NCI-H524 treated with DMSO at 0.1 percent for 48 hours (cell line): ENCODE measurements at regions not wholly inside any gene's neighbourhood (a gene's known extent, or its start where the extent isn't known, plus 50 kb on each side); places are given as distances from the start of the nearest gene placed in this dataset.
"Not testable (repeated sequence)": the region's sequence is repeated elsewhere in the genome, so short reads cannot be mapped to it uniquely, and the experiment has no call there.

Experiments
- DNase-seq: peaks from one replicate; lab custom pipeline; 2025; lab: John Stamatoyannopoulos, UW

DNA sequence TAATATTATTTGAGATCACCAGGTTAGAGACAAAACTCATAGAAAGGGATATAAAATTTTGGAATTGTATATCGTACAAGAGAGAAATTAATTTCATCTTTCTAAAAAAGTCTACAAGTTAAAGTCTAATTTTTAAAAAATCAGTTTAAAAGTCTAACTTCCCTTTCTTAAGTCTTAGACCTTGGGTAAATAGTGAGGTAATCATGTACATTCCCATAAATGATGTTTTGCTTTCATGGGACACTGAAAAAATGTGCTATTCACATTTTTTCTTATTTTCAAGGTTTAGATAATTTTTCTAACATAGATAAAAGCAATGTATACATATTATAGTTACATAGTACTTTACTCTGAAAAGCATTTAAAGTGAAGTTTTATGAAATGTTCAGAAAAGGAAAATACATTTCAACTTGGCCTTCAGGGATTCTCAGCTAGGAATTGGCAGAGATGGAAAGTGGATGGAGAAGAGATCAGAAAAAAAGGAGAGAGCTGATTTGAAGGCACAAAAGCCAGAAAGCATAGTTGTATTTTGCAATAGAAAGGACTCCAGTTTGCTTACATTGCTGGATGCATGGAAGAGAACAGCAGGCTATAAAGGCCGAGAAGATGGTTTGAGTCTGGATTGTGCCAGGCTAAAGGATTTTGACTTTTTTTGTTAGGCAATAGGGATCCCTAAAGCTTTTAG is 194.0 kb downstream of the CASP12 start:
- DNase-seq, result no peak

DNA sequence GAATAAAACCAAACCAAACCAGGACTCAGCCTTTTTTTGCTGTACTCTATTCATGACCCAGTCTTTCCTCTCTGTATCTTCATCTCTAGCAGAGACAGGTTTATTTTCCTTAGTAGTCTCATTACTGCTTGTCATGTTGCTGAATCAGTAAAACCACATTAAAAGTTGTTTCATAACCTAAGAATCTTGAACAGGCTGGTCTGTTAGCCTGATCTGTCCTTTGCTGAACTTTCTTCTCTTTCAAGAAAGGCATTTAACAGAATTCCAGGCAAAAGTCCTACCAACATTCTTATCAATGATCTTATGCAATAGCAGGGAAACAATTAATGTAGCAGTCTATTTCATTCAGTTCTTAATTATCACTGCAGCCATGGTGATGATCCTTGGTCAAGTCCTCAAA is 197.7 kb downstream of the CASP12 start:
- no peak for DNase-seq

DNA sequence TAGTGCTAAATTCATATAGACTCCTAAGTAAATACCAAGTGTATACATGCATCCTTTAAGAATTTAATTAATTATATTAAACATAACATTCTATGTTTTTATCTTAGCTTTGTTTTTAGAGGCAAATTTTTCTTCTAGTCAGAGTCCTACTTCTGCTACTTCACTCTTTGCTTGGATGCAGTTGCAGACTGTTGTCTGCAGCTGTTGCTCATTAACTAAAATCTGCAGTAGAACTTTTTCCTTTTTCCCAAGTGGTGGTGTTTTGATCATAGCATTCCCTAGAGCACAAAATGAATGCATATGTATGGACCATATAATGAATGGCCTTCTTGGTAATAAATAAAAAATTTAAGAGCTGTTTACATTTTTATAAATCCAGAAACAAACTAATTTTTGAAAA is 198.3 kb downstream of the CASP12 start:
- no peak for DNase-seq

DNA sequence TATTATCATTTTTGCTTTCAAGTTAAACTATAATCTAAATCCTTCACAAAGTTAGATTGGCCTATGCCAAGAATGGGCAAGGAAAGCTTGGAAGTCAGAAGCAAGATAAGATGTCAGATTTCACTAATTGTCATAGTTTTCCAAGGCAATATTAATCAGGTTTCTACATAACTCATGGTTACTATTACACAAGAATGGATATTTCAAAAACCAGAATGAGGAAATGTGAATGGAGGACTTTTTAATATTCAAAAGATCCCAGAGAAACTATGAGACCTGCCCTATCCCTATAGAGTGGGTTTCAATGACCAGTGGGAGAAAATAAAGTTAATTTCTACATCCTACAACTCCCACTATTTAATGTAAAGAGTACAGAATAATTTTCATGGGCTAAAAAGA is 203.2 kb downstream of the CASP12 start:
- DNase-seq, result no peak

GRCh38 chr11:104694259-104695064 is 203.8 kb downstream of the CASP12 start:
- no peak for DNase-seq

DNA sequence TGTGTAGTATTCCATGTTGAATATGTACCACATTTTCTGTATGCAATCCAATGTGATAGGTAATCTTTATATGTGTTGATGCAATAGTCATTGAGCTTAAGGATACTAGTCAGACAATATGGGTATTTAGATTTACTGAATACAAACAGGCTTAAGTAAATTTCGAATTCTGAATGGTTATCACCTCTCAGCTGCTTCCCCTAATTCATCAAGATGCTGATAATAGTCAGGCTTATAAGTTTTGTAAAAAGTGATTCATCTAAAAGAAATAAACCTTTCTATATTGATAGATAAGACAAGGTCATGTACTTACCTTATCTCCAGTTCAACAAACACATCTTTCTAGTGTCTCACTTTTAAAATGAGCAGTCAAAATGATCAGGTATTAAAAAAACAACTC is 205.5 kb downstream of the CASP12 start:
- DNase-seq, result no peak

GRCh38 chr11:104691129-104691528 is 207.1 kb downstream of the CASP12 start:
- DNase-seq, result no peak

DNA sequence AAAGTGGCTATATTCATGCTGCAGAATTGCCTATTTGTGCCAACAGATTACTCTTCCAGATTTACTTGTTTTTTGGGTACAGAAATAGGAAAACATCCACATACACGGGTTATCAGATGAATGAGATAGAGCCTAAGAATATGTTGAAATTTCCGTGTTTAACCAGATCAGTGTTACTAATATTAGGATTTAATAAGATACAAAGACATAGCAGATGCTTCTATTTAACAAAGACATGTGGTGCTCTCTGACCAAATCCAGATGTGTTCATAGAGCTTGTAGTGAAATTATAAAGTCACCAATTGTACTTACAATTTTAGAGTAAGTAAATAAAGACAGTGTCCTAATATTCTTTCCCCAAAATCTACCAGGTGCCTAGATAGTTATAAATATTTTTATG is 208.0 kb downstream of the CASP12 start:
- DNase-seq, result no peak

DNA sequence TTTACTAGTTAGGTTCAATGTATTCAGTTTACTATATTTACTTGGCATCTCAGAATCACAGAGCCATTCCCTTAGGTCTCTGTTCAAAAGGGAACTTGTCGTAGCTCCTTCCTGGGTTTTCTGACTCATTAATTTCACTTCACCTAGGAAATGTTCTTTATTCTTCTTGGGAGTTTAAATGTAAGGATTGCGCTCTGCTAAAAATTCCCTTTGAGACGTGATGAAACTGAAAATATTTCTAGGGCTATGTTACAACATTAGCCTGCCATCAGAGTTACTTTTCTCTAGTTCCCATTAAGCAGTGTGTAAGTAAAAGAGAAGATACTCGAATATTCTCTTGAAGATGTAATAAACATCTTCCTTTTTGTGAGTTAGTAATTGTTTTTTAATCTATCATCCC is 209.5 kb downstream of the CASP12 start:
- no peak for DNase-seq

GRCh38 chr11:104682206-104682605 is 216.1 kb downstream of the CASP12 start:
- no peak for DNase-seq

- no peak for DNase-seq
These were observed 219.0 kb downstream of the CASP12 start for GRCh38 chr11:104679258-104679657.

- DNase-seq, result no peak
These were observed 219.9 kb downstream of the CASP12 start for GRCh38 chr11:104678408-104678807.

GRCh38 chr11:104677069-104677468 is 221.2 kb downstream of the CASP12 start:
- DNase-seq, result not testable (repeated sequence)

GRCh38 chr11:104672897-104673296 is 225.4 kb downstream of the CASP12 start:
- no peak for DNase-seq

- DNase-seq, result no peak
These were observed 229.3 kb downstream of the CASP12 start for GRCh38 chr11:104668797-104669463.

DNA sequence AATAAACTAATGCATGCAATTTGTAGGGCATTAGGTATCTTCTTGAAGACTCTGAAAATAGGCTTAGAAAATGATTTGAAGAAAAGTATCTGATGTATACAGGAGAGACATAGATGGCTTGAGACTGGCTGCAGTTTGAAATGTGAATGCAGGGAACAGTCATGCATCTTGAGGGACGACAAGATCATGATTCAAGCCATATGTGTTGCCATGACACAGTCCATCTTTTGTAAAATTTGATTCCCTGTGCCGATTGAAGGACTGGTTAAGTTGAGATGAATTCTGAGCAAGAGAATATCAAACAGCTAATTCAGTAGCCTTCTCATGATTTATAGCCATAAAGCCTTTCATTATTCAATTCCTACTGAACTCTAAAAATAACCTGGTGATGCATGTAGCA is 231.6 kb downstream of the CASP12 start:
- DNase-seq, result no peak

- DNase-seq, result no peak
These were observed 232.6 kb downstream of the CASP12 start for GRCh38 chr11:104665641-104666040.

- DNase-seq, result no peak
These were observed 234.8 kb downstream of the CASP12 start for GRCh38 chr11:104663190-104664140.

GRCh38 chr11:104661901-104662300 is 236.4 kb downstream of the CASP12 start:
- DNase-seq, result no peak

DNA sequence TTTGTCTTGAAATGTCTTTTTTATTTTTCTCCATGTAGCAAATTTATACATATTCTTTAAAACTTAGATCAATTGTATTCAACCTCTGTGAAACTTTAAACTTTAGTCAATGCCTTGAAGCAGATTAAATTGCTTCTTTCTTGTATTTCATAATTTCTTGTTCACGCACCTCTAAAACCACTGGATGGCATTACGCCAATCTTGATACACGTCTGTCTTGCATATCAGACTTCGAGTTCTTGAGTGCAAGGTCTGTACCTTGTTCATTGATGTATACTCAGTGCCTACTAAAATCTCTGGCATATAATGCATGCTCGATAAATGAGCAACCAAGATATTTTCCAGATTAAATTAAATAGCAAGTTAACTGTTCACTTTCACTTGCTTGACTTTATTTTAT is 236.8 kb downstream of the CASP12 start:
- DNase-seq, result no peak

DNA sequence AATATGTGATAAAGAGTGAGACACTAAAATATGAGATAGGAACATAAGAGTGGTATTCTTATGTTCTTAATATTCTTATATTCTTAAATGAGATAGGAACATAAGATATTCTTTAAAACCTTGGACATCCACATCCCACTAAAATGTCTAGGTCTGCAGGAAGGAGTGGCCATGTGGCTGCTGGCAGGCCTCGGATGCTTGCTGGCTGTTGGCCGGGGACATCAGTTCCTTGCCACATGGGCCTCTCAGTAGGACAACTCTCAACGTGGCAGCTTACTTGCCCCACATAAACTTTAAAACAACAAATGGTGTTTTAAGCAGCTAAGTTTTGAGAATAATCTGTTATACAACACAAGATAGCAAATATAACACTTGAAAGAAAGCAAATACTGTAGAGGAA is 240.1 kb downstream of the CASP12 start:
- no peak for DNase-seq

DNA sequence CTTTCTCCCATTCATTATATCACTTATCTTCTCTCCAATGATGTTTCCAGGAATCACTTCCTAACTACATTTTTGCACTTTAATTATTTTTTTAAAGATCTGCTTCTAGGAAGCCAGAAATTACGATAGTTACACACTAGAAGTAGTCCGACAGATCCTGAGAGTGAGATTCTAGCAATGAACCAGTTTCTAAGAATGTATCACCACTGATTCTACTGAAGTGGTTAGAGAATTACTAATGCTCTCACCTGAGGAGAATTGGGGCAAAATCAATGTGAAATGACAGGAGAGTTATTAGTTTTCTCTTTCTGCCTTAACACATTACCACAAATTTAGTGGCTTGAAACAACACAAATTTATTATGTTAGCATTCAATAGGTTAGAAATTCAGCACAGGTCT is 241.2 kb downstream of the CASP12 start:
- DNase-seq, result no peak
